ENCODE measurements at regions not wholly inside any gene's neighbourhood (a gene's known extent, or its start where the extent isn't known, plus 50 kb on each side); places are given as distances from the start of the nearest gene placed in this dataset.

GRCh38 chr1:212528501-212528900, 80.1 kb upstream of the ATF3 start:
- no peak for DNase-seq

- DNase-seq, result no peak
These were observed 79.3 kb upstream of the ATF3 start for GRCh38 chr1:212529211-212529741.

- no peak for DNase-seq
These were observed 77.3 kb upstream of the ATF3 start for GRCh38 chr1:212531267-212531666.

DNA sequence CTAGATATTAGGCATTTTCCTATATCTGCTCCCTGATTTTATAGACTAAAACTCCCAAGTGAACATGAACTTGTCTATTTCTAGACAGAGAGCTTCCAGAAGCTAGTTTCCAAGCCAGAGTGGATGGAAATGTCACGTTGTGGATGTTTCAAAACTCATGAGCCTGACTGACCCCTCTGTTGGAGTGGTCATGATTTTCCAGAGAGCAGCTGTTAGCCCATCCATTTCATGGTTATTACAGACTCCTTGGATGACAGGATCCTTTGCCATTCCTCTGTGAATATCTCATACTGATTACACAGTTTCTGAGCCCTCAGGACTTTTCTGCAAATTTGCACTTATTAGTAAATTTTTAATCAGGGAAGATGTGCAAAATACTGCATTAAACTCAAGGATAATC, 76.8 kb upstream of the ATF3 start:
- DNase-seq, result no peak

- no peak for DNase-seq
These were observed 76.0 kb upstream of the ATF3 start for GRCh38 chr1:212532469-212533147.

DNA sequence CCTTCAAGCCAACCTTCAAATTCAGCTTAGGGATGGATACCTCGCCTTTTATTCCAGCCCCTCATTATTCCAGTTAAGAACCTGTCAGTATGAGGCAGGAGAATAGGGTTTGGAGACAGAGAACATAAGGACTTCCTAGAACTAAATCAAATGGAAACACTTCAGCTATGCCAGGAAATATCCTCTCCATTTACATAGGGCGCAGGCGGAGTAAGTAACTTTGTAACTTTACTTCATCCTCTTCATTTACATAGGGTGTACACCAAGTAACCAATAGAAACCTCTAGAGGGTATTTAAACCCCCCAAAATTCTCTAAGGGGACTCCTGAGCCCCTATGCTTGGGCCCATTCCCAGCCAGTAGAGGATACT, 75.4 kb upstream of the ATF3 start:
- DNase-seq, result no peak

- DNase-seq, result no peak
These were observed 72.0 kb upstream of the ATF3 start for GRCh38 chr1:212536586-212536985.

GRCh38 chr1:212537610-212538009, 71.0 kb upstream of the ATF3 start:
- DNase-seq, result no peak

DNA sequence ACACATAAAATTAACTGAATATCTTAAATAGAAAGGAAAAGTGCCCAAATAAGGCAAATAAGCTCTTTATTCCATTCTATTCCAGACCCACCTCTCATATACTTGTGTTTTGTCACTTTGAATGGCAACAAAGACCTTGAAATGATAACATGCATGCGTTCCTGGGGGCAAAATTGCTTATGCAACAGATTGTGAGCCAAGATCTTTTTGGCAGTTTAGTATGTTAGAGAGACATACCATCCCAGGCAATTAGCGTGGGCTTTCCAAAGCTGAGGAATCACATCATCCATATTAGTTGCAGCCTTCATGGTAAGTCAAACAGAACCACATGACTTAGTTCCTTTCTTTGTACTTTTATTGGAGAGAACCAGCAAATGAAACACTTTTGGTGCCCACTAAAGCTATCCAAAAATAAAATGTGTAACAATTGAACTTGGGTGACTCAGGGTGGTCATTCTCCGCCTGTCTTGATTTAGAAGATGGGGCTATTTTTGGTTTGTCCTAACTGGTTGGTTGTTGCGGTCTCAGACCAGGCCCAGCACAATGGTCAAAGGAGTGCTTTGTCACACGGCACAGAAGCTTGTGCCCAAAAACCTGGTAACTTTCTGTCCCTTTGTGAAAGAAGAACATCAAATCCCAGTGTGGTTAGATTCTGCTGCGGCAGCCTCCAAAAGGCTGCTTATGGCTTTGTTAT, 68.7 kb upstream of the ATF3 start:
- no peak for DNase-seq

GRCh38 chr1:212542761-212543187, 65.8 kb upstream of the ATF3 start:
- no peak for DNase-seq

DNA sequence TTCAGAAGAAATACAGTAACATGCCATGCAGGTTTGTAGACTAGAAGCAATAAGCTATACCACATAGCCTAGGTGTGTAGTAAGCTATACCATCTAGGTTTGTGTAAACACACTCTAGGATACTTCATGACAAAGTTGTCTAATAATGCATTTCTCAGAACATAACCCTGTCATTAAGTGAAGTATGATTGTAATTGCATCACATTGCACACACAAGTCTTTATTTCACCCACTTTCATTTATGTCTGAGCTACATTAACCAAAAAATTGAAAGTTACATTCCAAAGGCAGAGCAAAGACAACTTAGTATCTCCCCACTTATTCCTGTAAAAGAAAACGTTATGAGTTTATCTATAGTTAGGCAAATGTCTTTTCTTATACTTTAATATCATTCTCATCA, 64.5 kb upstream of the ATF3 start:
- no peak for DNase-seq

GRCh38 chr1:212545941-212546635, 62.5 kb upstream of the ATF3 start:
- no peak for DNase-seq

DNA sequence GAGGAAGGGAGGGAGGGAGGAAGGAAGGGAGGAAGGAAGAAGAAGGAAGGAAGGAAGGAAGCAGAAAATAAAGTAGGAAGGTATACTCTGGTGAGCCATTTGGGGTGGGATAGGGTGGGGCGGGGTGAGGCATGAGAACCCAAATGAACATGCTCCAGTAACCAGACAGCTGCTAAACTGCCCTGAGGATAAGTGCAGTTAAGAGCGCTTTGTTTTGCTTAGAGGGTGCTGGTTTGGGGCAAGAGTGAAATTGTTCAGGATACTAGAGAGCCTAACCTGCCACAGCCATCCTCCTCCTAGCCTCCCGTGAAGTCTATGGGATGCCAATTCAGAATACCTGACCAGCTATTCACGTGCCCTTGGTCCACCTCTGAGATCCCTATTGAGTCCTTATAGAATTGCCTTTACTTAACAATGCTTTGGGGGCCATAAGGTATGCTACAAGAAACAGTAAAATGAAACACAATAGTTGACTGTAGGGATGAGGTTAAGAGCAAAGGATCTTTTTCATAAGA, 59.0 kb upstream of the ATF3 start:
- DNase-seq, result no peak

DNA sequence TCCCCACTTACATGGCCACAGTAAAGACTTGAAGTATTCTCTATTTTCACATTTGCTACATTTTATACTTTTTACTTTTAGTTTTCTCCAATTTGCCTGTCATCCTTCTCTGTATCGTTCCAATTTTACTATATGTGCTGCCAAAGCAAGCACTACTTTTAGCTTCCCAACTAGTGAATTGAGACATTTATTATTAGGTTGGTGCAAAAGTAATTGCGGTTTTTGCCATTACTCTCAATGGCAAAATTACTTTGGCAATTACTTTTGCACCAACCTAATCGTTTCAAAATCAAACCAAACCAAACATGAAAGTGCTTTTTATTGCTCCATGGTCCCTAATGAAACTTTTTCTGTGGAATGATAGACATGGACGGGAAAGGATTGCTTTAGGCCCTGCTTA, 56.6 kb upstream of the ATF3 start:
- DNase-seq, result no peak

GRCh38 chr1:212553676-212554075, 54.9 kb upstream of the ATF3 start:
- DNase-seq, result no peak

- no peak for DNase-seq
These were observed 54.2 kb upstream of the ATF3 start for GRCh38 chr1:212554401-212554800.

DNA sequence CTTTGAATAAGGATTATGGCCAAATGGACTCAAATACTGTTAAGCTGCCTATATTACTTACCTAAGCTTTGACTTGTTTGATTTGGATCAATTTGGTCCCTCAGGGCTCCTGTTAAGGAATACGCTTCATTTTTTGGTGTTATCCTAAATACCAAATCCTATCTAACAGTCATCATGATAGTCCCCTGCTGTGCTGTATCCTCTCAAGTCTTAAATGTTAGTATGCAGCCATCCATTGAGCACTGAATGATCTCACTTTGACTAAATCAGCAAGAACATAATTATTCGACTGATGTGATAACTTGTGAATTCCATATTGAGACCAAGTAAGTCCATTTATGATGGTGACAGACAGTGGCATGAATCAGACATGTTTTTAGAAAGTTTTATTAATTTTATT, 53.1 kb upstream of the ATF3 start:
- DNase-seq, result no peak

GRCh38 chr1:212556822-212557549, 51.6 kb upstream of the ATF3 start:
- no peak for DNase-seq

DNA sequence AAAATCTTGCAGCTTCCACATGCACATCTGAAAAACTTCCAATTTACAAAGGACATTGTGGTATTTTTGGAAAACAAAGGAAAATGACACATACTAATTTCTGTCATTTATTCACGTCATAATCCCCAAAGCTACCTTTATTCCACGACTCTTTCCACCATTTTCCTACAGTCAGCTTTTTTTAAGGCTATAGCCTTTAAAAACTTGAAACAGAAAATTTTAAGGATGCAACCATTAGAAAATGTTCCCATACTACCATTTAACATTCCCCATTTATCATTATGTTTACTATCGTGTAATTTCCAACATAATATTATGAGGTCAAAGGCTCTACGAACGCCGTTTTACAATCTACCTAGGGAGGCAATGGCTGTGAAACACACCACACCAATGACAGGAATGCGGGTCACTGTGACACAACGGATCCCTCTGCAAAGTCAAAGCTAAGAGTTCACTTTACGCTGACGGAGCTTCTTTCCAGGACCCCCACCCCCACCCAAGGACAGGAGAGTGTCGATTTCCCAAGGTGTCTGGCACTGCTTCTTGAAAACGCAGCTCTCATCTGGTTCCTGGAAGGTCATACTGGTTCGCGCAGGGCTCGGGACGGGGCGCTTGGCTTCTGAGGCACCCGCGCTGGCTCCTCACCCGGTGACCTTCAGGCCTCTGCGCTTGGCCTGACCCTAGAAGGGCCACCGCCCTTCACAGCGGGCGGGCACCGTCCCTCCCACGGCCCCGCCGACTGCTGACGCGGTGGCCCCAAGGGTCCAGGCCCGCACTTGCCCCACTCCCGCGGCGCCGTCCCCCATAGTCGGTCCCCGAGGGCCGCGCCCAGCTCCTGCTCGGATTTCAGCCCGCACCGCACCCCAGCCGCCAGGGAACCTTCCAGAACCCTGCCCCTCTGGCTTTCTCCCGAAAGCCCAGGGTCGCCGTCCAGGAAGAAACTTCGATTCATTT, 50.5 kb upstream of the ATF3 start:
- DNase-seq, result peak; percentile 60

GRCh38 chr1:212558693-212559480, 49.7 kb upstream of the ATF3 start:
- peak; percentile 96 for DNase-seq

Data from NCI-H1436 (cell line).